ENCODE measurements at regions not wholly inside any gene's neighbourhood (a gene's known extent, or its start where the extent isn't known, plus 50 kb on each side); places are given as distances from the start of the nearest gene placed in this dataset.

DNA sequence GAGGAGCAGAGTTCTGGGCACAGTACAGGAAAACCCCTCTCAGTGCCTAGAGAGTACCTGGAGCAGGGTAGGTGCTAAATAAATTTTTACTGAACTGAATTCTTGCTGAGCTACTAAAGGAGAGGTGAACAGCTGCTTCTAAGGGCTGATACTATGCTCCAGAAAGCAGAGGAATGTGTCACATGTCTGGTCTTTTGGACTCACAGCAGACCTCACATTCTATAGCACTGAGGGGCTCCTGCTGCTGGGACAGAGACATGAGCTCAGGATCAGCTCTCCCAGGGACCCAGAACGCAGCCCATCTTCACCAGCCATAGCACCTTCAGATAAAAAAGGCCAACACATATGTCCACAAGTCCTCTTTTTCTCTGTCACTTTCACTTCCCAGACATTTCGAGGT, 133.0 kb upstream of the KLF14 start:
- no peak overlapping the region for H3K4me3 ChIP-seq
- intact Hi-C loops (cut with DNase I): no loop called here
- WGBS: 98% methylated on average over 2 of the region's 2 CpGs
- H3K27ac ChIP-seq (replicated peaks in 1 of 4): no peak overlapping the region
- DNase-seq (ENCODE audit: extremely low spot score): no peak
- TF ChIP-seq EP300 (IDR thresholded peaks at IDR 0.05): no peak
- TF ChIP-seq POLR2A (IDR thresholded peaks at IDR 0.05; ENCODE audit: low read depth): no peak
- no peak for TF ChIP-seq POLR2AphosphoS5 (IDR thresholded peaks at IDR 0.05)
- TF ChIP-seq, protein P1, sequence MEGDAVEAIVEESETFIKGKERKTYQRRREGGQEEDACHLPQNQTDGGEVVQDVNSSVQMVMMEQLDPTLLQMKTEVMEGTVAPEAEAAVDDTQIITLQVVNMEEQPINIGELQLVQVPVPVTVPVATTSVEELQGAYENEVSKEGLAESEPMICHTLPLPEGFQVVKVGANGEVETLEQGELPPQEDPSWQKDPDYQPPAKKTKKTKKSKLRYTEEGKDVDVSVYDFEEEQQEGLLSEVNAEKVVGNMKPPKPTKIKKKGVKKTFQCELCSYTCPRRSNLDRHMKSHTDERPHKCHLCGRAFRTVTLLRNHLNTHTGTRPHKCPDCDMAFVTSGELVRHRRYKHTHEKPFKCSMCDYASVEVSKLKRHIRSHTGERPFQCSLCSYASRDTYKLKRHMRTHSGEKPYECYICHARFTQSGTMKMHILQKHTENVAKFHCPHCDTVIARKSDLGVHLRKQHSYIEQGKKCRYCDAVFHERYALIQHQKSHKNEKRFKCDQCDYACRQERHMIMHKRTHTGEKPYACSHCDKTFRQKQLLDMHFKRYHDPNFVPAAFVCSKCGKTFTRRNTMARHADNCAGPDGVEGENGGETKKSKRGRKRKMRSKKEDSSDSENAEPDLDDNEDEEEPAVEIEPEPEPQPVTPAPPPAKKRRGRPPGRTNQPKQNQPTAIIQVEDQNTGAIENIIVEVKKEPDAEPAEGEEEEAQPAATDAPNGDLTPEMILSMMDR (IDR thresholded peaks at IDR 0.05): no peak
- peaks cover 22 to 95% (median 71%) of the 10 kb centered on the region in 4 donors for H3K36me3 ChIP-seq
- H3K4me1 ChIP-seq: no peaks in the 10 kb centered on the region
- no peaks in the 10 kb centered on the region for H3K9me3 ChIP-seq
- no peaks in the 10 kb centered on the region for H3K27me3 ChIP-seq

GRCh38 chr7:130867581-130868136, 133.7 kb upstream of the KLF14 start:
- Histone ChIP-seq H3K4me3 (no peak overlapping the region), H3K9me3 (no peaks in the 10 kb centered on the region), H3K4me1 (no peaks in the 10 kb centered on the region), H3K27ac (replicated peaks in 1 of 4) (no peak overlapping the region), H3K27me3 (no peaks in the 10 kb centered on the region), H3K36me3 (peaks cover 22 to 97% (median 73%) of the 10 kb centered on the region in 4 donors)
- WGBS: 60% methylated on average over 1 of the region's 1 CpG
- TF ChIP-seq EP300 (IDR thresholded peaks at IDR 0.05) (no peak), POLR2A (IDR thresholded peaks at IDR 0.05; ENCODE audit: low read depth) (no peak), POLR2AphosphoS5 (IDR thresholded peaks at IDR 0.05) (no peak)
- TF ChIP-seq, protein P1 (IDR thresholded peaks at IDR 0.05): no peak
- intact Hi-C loops (cut with DNase I): no loop called here
- DNase-seq (ENCODE audit: extremely low spot score): no peak

DNA sequence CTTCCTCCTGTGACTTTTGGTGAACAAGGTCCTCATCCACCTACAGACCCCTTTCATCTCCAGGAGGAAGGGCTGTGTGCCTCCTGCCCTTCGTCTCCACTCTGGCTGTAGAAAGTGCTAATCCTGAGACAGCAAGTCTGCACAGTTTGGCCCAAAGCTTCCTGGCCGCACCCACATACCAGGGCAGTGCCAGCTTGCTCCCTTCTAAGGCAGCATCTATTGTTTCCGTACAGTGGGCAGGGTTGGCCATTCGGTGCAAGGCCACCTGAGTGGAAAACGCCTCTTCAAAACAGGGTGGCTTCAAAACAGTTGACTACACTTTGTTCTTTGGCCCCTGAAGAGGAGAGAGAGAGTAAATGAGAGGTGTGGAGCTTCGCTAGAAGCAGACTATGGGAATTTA, 134.1 kb upstream of the KLF14 start:
- Histone ChIP-seq H3K27ac (replicated peaks in 1 of 4) (no peak overlapping the region), H3K4me1 (no peaks in the 10 kb centered on the region), H3K36me3 (peaks cover 22 to 97% (median 72%) of the 10 kb centered on the region in 4 donors), H3K9me3 (no peaks in the 10 kb centered on the region), H3K4me3 (no peak overlapping the region), H3K27me3 (no peaks in the 10 kb centered on the region)
- no peak for TF ChIP-seq POLR2AphosphoS5 (IDR thresholded peaks at IDR 0.05)
- TF ChIP-seq POLR2A (IDR thresholded peaks at IDR 0.05; ENCODE audit: low read depth): no peak
- TF ChIP-seq, protein P1 (IDR thresholded peaks at IDR 0.05): no peak
- intact Hi-C loops (cut with DNase I): no loop called here
- DNase-seq (ENCODE audit: extremely low spot score): no peak
- 79% methylated on average over 6 of the region's 6 CpGs for WGBS

DNA sequence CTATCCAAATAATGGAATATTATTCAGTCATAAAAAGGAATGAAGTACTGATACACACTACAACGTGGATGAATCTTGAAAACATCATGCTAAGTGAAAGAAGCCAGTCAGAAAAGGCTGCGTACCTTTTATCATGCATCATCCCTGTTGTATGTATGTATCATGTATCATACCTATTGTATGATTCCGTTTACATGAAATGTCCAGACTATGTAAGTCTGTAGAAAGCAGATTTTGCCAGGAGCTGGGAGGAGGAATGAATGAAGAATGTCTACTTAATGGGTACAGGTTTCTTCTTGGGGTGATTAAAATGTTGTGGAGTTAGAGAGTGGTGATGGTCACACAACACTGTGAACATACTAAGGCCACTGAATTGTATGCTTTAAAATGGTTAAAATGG, 135.9 kb upstream of the KLF14 start:
- no peak for DNase-seq (ENCODE audit: extremely low spot score)
- Histone ChIP-seq H3K27ac (replicated peaks in 1 of 4) (no peak overlapping the region), H3K36me3 (peaks cover 22 to 94% (median 72%) of the 10 kb centered on the region in 4 donors), H3K4me3 (no peak overlapping the region), H3K4me1 (peaks cover 4 to 13% (median 8%) of the 10 kb centered on the region in 4 donors), H3K9me3 (no peaks in the 10 kb centered on the region), H3K27me3 (no peaks in the 10 kb centered on the region)
- 90% methylated on average over 3 of the region's 3 CpGs for WGBS
- intact Hi-C loops (cut with DNase I): no loop called here
- TF ChIP-seq EP300 (IDR thresholded peaks at IDR 0.05) (no peak), POLR2AphosphoS5 (IDR thresholded peaks at IDR 0.05) (no peak)
- TF ChIP-seq, protein P1 (IDR thresholded peaks at IDR 0.05): no peak

DNA sequence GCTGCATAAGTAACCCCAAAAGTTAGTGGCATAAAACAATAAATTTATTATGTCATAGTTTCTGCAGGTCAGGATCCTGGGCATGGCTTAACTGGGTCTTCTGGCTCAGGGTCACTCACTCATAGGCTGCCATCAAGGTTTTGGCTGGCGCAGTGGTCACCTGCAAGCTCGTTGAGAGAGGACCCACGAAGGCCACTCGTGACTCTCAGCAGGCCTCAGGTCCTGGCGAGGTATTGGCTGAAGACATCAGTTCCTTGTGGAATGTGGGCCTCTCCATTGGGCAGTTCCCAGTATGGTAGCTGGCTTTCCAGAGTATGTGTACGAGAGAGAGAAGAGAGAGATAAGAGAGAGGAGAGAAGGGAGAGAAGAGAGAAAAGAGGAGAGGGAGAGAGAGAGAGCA, 138.3 kb upstream of the KLF14 start:
- TF ChIP-seq EP300 (IDR thresholded peaks at IDR 0.05): no peak
- TF ChIP-seq, protein P1 (IDR thresholded peaks at IDR 0.05): no peak
- no peak for TF ChIP-seq POLR2A (IDR thresholded peaks at IDR 0.05; ENCODE audit: low read depth)
- no peak for TF ChIP-seq POLR2AphosphoS5 (IDR thresholded peaks at IDR 0.05)
- H3K4me3 ChIP-seq: no peak overlapping the region
- peaks cover 9 to 87% (median 62%) of the 10 kb centered on the region in 4 donors for H3K36me3 ChIP-seq
- H3K27me3 ChIP-seq: no peaks in the 10 kb centered on the region
- DNase-seq (ENCODE audit: extremely low spot score): no peak
- no peak overlapping the region for H3K27ac ChIP-seq (replicated peaks in 1 of 4)
- intact Hi-C loops (cut with DNase I): no loop called here
- peaks cover 14 to 36% (median 27%) of the 10 kb centered on the region in 4 donors for H3K4me1 ChIP-seq
- WGBS: 90% methylated on average over 6 of the region's 6 CpGs
- H3K9me3 ChIP-seq: no peaks in the 10 kb centered on the region

Data from esophagus muscularis mucosa (tissue), 4 donors.